ENCODE measurements at regions not wholly inside any gene's neighbourhood (a gene's known extent, or its start where the extent isn't known, plus 50 kb on each side); places are given as distances from the start of the nearest gene placed in this dataset.
"Not testable (repeated sequence)": the region's sequence is repeated elsewhere in the genome, so short reads cannot be mapped to it uniquely, and the experiment has no call there.

- no peak for DNase-seq
Measured at GRCh38 chr2:126106006-126106405, 550.0 kb upstream of the GYPC start.

DNA sequence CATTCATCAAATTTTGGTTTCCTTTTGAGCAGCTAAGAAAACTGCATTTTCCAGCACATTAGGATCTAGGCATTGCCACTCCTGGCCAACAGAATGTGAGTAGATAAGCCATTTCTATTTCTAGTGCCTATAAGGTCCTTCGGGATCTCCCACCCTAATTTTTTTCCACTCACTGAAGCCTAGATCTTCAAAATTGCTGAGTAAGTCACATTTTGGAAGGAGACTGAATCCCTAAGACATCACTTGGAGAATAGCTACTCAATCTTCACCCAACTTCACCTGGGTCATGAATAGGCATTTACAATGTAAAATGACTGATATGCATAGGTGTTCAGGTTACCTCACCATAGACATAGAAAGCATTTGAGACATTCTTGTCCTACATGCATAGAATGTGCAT lies 548.1 kb upstream of the GYPC start:
- DNase-seq: no peak

DNA sequence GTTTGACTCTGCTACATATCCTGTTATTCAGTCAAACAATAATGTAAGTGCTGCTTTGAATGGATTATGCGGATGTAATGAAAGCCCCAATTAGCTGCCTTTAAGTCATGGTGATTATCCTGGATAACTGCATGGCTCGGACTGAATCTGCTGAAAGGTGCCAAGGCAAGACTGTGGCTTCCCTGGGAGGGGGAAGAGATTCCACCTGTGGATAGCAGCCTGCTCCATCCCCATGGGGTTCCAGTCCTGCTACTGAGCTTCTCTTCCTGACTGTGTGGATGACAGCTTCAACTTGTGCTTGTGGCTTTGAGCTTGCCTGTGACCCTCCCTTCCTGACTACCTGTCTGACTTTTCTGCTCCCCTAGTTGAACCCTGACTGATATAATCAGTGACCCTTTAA lies 540.0 kb upstream of the GYPC start:
- DNase-seq: no peak

DNA sequence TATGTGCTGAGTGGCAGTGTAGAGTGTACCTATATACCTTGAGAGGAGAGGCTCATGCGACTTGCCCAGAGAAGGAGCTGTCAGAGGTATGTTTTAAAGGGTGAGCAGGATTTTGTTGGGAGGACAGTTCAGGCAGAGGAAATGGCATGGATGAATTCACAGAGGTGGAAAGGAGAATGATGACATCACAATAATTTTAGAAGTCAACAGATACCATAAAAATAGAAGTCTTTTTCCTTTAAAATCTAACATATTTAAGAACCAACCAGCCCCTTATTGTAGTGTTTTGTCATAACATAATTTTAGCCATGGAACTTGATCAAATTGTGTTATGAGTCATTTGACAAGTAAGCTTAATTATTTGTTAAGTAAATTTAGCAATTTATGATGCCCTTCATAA lies 538.1 kb upstream of the GYPC start:
- no peak for DNase-seq

- DNase-seq: no peak
Measured at GRCh38 chr2:126145752-126146151, 510.2 kb upstream of the GYPC start.

- DNase-seq: no peak
Measured at GRCh38 chr2:126154256-126154785, 501.6 kb upstream of the GYPC start.

GRCh38 chr2:126160950-126161349 lies 495.0 kb upstream of the GYPC start:
- not testable (repeated sequence) for DNase-seq

DNA sequence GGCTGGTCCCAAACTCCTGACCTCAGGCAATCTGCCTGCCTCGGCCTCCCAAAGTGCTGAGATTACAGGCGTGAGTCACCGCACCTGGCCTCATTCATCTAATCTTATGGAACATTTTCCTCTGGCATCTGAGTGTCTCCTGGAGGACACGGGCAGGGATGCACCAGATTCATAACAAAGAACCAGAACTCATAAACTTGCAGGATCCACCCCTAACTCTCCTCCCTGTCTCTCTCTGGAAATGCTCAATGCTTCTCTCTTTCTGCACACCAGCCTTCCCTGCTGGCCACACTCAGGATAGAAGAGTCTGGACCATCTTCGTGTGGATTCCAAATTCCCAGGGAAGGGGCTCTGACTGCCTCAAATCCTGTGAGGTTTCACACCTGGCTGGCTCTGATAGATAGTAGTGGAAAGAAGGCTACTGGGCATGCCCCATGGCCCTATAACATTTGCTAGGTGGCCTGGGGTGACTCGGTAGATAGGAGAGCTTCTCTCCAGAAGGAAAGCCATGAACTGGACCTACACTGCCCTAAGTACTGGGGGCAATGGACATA lies 483.2 kb upstream of the GYPC start:
- DNase-seq: no peak

DNA sequence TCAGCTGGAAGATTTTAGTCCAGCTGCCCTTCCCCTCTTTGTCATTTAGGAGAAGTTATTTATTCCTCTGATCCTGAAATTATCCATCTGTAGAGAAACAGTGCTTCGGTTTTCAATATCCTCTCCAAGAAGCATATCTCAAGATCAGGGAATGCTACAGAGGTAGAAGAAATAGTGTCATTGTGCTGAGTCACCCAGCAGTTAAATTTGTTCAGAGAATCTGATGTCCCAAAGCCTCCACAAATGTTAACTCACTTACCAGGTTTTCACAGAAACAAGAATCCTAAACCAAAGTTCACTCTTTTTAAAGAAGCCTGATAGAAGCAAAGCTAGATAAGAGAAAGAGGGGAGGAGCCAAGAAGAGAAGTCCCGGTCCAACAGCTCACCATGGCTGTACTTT lies 480.7 kb upstream of the GYPC start:
- no peak for DNase-seq

DNA sequence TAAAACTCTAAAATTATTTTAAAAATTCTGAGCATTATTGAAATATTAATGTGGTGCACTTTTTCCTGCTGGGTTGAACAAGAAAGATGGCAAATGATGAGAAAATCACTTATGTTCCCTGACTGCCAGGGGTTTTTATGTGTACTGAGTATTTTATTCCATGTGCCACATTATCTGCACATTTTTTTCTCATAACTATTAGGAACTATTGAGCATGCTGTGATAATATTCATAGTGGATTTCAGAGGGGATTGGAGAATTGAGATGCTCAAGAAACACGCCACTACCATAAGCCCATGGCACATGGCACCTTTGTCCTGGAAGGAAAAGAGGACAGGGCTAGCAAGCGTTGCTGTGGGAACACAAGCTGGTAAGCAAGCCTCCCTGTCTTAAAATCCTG lies 478.5 kb upstream of the GYPC start:
- DNase-seq: no peak

- no peak for DNase-seq
Measured at GRCh38 chr2:126187668-126188067, 468.3 kb upstream of the GYPC start.

- no peak for DNase-seq
Measured at GRCh38 chr2:126189527-126189926, 466.4 kb upstream of the GYPC start.

GRCh38 chr2:126200538-126200937 lies 455.4 kb upstream of the GYPC start:
- no peak for DNase-seq

GRCh38 chr2:126208266-126208665 lies 447.7 kb upstream of the GYPC start:
- DNase-seq: no peak

DNA sequence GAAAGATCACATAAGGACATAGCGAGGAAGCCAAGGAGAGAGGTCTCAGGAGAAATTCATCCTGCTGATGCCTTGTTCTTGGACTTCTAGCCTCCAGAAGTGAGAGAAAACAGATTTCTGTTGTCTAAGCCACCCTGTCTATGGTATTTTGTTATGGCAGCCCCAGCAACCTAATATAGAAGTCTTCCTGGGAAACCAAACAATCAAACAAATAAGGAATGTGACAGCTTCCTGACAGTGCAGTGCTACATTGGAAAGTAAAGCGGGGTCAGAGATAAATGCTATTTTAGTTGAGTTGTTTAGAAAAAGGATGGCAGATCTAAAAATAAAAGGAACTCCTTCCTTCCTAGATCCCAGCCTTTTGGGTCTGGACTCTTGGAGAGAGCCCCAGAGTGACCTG lies 443.2 kb upstream of the GYPC start:
- no peak for DNase-seq

DNA sequence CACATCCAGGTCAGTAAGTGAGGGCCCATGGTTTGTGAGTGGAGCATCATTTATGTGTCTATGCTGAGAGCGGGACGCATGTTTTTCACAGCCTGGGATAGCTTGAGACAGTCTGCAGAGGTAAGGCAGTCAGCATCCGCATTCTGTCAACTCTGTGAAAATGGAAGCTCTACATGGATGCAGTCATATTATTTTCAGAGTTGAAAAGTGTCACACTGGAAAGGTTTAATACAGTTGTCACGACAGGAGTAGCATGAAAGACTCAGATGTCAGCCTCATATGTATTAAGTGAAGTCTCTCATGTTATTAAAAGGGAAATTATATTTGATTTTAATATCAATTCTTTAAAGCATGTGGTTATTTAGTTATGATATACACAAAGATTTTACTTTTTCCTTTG lies 436.9 kb upstream of the GYPC start:
- no peak for DNase-seq

- DNase-seq: no peak
Measured at GRCh38 chr2:126220331-126220730, 435.6 kb upstream of the GYPC start.

DNA sequence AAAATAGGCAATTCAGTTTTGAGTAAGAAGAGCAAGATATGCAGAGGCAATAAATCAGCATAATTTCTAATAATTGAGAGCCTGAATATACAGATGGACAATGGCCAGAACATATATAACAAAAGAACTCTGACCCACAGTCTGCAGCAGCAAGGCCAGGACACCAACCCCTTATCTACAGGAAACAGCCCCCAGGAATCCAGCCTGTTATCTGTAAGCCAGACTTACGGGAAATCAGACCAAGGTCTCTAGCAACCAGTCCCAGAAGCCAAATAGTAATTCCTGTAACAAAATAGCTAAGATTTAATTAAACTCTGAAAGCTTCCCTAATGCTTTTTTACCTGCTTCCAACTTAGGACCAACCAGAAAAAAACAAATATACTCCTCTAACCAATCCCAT lies 434.5 kb upstream of the GYPC start:
- DNase-seq: no peak

DNA sequence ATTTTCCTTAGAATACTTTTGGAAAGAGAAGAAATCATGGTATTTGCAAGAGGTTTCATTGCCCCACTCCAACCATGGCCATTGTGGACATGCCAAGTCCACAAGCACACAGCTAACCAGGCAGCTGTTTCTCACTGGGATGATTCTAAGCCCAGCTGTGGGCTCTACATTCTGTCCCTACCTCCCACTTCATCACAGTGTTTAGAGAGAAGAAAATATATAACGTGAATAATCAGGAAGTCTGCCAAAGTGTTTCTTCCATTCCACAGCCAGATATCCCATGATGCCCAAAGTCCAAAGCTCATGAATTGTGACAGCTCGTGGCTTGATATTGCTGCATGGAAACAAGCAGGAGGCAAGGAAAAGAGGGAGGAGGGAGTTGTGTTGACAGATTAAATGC lies 433.7 kb upstream of the GYPC start:
- no peak for DNase-seq

DNA sequence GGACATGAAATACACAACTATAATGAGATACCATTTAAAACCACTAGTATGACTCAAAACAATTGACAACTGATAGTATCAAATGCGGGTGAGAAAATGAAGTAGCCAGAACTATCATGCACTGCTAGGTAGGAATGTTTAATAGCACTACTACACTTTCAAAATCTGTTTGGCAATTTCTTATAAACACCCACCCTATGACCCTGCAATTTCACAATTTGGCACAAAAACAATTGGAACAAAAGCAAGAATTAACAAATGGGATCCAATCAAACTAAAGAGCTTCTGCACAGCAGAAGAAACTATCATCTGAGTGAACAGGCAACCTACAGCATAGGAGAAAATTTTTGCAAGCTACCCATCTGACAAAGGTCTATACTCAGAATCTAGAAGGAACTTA lies 431.2 kb upstream of the GYPC start:
- no peak for DNase-seq

- DNase-seq: no peak
Measured at GRCh38 chr2:126227250-126227649, 428.7 kb upstream of the GYPC start.

- no peak for DNase-seq
Measured at GRCh38 chr2:126228531-126228930, 427.4 kb upstream of the GYPC start.

DNA sequence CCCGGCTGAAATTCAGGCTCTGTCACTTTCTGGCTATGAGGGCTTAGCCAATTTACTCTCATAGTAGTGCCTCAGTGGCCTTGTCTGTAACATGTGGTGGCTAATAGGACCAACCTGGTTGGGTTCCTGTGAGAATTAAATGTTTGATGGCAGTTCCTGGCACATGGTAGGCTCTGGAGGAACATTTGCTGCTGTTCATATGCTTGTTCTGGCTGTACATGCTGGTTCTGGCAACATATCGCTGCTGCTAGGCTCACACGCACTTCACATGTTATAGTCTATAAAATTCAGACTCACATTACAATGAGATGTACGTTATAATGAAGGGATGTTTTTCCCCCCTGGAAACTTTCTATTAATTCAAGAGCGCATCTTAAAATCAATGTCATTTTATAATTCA lies 417.7 kb upstream of the GYPC start:
- DNase-seq: no peak

DNA sequence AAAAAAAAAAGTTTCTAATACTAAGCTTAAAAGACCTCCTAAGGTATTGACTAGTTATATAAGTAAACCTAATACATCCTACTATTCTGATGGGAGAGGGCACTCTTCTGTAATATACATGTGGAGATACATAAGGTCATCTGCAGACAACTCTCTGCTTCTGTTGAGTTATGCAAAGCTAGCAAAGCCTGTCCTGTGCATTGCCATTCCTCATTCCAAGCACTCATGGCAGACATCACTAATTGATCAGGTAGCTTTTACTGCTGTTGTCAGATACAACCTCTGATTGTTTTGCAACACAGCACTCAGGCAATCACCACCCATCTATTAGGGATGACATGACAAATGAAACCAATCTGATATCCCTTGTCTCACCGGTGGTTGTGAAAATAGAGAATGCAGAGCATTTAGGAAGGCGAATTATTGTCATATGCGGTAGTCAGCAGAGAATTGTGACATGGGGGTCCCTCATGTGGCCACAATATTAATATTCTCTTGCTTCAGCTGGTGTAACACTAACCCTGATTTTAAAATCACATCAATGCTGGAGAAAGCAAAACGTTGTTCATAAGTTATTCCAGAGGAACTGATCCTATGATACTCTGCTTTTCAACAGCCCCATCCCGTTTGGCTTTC lies 416.5 kb upstream of the GYPC start:
- no peak for DNase-seq

DNA sequence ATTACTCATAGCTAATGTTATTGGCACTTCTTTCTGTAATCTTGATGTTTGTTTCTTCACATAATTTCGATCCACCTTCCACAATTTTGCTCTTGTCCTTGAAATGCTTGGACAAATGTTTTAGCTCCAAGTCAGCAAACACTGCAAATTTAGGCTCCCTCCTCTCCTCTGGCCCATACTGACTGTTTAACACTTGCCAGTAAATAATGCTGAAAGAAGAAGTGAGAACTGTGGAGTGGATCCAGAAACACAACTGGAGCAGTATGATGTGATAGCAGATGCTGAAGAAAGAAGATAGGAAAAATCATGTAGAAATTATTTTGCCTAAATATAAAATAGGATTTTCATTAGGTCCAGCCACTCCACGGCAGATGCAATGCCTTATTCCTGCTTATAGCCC lies 415.0 kb upstream of the GYPC start:
- DNase-seq: no peak

All from inflammatory macrophage treated with lipopolysaccharide for 1 hour (primary cell).